Loucy (cell line): ENCODE measurements at regions not wholly inside any gene's neighbourhood (a gene's known extent, or its start where the extent isn't known, plus 50 kb on each side); places are given as distances from the start of the nearest gene placed in this dataset.

Experiments used
- EZH2phosphoT487 ChIP-seq: fragments of 200-600 bp; IDR thresholded peaks from 2 replicates; pipeline ENCODE4 v1.6.1; 2018; ENCODE audit warnings: antibody characterized with exemption, mild to moderate bottlenecking, moderate library complexity, borderline replicate concordance
- TF ChIP-seq, protein P1 (sequence below): fragments of 200-600 bp; sonication (generic); conservative IDR thresholded peaks from 2 replicates; pipeline ENCODE4 v1.5.1; 2014; ENCODE audit warnings: mild to moderate bottlenecking, antibody characterized with exemption, low read length

DNA sequence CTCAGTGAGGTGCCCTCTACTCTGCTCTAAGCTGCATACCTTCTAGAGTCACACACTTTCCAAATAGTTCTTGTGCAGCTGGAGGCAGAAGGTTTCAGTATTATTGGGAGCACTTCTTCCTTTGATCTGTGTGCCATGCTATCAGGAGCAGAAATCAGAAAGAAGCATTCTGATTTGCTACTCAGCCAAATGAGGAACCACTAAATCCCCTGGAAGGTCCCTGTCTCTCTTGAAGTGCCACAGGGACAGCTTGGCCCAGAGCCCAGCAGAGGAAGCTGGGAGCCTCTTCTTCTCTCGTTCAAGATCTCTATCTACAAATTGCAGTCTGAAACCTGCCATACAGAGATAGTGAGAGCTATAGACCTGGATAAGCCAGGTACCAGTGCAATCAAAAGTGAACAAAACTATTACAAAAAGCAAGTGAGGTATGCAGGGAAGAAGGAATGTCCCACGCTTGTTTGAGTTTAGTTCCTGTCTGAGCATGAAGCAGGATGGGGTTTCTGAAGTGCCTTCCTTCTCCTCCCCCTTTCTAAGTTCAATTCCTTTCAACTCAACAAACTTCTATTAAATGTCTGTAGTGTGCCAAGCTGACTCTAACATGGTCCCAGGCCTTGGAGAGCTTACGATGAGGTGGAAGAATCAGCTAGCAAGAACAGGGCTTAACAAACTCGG lies 100.9 kb upstream of the PARP11 start:
- TF ChIP-seq, protein P1, sequence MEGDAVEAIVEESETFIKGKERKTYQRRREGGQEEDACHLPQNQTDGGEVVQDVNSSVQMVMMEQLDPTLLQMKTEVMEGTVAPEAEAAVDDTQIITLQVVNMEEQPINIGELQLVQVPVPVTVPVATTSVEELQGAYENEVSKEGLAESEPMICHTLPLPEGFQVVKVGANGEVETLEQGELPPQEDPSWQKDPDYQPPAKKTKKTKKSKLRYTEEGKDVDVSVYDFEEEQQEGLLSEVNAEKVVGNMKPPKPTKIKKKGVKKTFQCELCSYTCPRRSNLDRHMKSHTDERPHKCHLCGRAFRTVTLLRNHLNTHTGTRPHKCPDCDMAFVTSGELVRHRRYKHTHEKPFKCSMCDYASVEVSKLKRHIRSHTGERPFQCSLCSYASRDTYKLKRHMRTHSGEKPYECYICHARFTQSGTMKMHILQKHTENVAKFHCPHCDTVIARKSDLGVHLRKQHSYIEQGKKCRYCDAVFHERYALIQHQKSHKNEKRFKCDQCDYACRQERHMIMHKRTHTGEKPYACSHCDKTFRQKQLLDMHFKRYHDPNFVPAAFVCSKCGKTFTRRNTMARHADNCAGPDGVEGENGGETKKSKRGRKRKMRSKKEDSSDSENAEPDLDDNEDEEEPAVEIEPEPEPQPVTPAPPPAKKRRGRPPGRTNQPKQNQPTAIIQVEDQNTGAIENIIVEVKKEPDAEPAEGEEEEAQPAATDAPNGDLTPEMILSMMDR: no peak
- TF ChIP-seq EZH2phosphoT487: no peak
